Ammon's horn (tissue), 1 donor: ENCODE measurements at regions not wholly inside any gene's neighbourhood (a gene's known extent, or its start where the extent isn't known, plus 50 kb on each side); places are given as distances from the start of the nearest gene placed in this dataset.
"Not testable (repeated sequence)": the region's sequence is repeated elsewhere in the genome, so short reads cannot be mapped to it uniquely, and the experiment has no call there.

Source experiments
- DNase-seq: peaks from one replicate; pipeline ENCODE4 v3.0.0-alpha.2; 2016; ENCODE audit warnings: low spot score

- no peak for DNase-seq
Observed at GRCh38 chrX:63466690-63467089, 115.6 kb upstream of the SPIN4 start.

DNA sequence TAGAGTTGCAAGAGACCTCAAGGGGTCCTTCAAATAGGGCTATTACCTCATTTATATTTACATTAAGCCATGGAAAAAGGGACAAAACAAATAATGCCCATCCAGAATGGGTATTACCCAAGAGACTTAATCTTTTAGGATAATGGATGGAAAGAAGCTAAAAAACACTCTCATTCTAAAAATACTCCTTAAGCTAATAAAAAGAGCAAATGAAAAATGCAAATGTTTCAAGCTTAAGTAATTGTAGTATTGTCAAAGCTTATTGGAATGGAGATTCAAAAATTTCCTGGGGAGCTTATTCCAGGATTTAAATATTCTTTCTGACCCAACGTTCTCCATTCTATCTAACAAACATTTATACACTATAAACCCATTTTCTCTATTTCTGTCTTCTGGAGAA lies 107.8 kb upstream of the SPIN4 start:
- no peak for DNase-seq

DNA sequence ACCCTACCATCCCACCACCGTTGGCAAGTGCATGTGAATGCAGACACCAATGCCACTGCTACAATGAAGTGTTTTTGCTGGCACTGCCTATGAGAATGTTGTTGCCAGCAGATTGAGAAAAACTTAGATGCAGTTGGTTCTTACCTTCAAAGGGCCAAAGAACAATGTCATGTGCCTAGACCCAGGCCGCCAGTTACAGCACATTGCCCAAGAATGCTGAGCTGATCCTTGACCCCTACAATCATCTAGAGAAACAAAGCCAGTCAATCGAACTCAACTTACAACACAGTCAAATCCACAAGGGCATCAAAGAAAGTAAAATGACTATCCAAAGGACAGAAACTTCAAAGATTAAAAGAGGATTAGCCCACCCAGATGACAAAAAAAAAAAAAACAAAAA lies 102.4 kb upstream of the SPIN4 start:
- DNase-seq = no peak

DNA sequence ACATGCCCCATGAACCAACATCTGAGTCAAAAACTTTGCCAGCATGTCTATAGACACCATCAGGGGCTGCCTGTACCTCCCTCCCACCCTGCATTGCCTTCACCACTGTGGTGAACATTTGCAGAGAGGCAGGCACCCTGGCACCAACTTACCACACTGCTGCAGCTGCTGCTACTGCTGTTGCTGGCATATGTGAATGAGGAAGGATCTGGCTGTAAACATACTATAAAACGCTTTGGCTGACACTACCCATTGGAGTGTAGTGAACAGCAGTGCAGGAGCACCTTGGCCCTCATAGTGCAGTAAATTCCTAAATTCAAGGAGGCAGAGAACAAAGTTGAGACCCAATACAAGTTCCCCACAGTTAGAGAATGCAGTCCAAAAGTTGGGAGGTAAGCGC lies 90.6 kb upstream of the SPIN4 start:
- no peak for DNase-seq

GRCh38 chrX:63439580-63439979 lies 88.4 kb upstream of the SPIN4 start:
- DNase-seq = no peak

DNA sequence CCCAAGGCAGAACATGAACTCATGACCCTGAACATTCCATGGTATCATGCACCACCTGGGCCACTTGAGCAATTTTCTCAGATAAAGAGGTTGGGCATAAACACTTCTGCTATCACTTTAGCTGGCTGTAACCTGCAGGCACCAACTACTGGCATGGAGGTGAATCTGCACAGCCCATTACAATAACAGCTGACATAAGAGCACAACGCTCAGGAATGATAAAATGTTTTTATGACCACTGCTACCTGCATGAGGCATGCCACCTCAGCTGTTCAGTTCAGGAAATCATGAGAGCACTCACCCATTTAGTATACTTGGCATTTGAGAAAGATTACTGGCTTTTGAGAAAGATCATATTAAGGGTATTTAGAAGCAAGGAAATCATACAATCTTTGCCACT lies 85.7 kb upstream of the SPIN4 start:
- no peak for DNase-seq

DNA sequence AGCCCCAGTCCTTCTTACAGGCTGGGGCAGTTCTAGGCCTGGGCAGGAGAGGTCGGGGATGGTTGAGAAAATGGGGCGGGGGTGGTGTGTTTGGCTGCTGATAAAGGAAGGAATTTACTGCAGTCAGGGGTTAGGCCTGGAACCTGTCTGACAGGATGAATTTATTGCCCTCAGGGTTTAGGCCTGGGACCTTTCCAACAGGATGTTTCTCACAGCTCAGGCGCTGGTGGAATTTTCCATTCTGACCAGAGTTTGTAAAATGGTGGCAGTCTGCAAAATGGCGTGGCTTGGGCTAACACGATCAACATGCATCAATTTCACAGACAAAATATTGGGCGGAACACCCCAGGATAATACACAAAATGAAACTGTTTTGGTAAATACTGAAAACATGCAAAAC lies 83.5 kb upstream of the SPIN4 start:
- no peak for DNase-seq

- DNase-seq = no peak
Observed at GRCh38 chrX:63434206-63434605, 83.1 kb upstream of the SPIN4 start.

- DNase-seq = no peak
Observed at GRCh38 chrX:63430026-63430425, 78.9 kb upstream of the SPIN4 start.

DNA sequence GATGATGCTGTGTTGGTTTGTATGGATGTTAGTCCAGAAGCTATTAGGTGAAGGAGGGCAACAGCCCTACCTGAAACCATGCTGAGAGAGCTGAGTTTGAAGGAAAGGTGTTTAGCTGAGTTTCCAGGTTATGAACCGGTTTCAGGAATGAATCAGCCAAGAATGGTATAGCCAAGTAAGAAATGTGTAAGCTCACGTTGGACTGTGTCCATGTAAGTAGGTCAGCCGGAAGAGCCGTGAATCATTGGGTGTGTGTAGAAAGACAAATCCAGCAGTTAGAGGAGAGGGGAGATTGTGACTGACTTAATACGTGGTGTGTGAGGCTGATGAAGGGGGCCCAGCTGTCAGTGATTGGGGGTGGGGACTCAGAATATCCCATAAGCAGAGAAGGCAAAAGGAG lies 77.2 kb upstream of the SPIN4 start:
- no peak for DNase-seq

DNA sequence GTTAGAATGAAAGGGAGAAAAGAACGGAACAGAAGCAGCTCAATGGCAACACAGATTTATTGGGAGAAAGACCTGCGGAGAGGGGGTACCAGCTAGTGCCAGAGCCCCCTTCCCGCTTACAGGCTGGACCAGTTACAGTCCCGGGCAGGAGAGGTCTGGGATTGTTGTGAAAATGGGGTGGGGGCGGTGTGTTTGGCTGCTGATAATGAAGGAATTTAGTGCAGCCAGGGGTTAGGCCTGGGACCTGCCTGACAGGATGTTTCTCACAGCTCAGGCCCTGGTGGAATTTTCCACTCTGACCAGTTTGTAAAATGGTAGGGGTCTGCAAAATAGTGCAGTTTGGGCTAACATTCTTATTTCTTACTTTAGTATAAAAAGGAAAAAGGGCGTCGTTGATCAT lies 75.4 kb upstream of the SPIN4 start:
- DNase-seq = no peak

DNA sequence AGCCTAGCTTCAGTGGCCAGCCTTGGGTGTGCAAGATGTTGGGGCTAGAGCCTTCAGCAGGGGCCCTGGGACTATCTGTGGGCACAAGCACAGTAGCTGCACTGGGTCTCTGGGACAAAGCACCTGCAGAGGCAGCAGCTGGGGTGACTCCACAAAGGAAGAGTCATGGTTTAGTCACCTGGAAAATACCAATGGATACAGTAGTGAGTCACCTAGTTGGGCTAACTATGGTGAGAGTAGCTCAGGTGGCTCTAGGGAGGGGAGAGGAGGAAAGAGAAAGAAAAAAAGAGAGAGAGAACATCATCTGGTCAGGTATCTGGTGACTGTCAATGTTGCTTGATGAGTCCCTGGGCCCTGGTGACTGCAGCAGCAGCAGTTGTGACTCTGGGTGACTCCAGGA lies 72.9 kb upstream of the SPIN4 start:
- no peak for DNase-seq

DNA sequence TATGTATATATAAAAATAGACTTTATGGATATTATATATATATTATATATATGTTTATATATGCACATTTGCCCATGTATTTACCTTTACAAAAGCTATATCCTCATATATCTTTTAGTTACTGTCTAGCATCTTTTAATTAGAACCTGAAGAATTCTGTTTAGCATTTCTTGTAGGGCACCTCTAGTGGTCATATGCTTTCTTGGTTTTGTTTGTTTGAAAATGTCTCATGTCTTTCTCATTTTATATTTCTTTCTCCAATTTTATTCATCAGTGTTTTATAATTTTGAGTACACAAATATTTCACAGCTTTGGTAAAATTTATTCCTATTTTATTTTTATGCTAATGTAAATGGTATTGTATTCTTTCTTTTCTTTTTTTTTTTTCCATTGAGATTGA lies 70.3 kb upstream of the SPIN4 start:
- DNase-seq = no peak

DNA sequence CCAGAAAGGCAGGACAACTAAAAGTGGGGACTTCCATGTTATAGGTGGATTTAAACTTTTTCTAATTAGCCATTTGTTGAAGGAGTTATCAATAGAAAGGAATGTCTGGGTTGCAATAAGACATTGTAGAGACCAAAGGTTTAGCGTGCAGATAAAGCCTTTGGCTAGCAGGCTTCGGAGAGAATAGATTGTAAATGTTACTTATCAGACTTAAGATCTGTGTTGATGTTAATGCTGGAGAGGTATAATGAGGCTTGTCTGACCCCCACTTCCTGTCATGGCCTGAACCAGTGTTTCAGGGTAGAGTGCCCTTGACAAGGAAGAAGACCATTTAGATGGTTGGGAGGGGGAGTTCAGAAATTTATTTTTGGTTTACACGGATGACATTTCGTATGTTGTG lies 67.1 kb upstream of the SPIN4 start:
- no peak for DNase-seq

DNA sequence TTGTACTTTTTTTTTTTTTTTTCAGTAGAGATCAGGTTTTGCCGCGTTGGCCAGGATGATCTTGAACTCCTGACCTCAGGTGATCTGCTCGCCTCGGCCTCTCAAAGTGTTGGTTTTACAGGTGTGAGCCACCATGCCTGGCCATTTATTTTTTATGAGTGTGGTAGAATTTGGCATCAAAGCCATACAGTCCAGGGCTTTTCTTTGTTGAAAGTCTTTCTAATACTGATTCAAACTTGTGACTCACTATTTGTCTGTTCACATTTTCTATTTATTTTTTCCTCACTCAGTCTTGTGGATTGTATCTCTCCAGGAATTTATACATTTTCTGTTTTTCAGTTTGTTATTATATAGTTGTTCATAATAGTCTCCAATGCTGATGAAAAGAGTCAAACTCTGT lies 66.5 kb upstream of the SPIN4 start:
- DNase-seq = no peak

GRCh38 chrX:63409934-63410333 lies 58.8 kb upstream of the SPIN4 start:
- not testable (repeated sequence) for DNase-seq

DNA sequence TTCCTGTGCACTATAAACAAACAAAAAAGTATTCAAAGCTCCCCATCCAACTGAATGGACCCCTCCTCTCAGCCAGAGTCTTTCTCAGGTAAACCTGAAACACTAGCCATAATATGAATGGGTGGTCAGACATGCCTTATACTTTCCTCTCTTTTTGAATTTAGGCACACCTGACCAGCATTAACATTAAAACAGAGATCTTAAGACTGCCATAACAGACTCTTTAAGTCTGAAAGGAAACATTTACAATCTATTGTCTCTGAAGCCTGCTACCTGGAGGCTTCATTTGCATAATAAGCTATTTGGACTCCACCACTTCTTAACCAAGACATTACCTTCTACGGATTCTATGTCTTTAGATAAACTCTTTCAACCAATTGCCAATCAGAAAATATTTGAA lies 56.9 kb upstream of the SPIN4 start:
- DNase-seq = no peak

DNA sequence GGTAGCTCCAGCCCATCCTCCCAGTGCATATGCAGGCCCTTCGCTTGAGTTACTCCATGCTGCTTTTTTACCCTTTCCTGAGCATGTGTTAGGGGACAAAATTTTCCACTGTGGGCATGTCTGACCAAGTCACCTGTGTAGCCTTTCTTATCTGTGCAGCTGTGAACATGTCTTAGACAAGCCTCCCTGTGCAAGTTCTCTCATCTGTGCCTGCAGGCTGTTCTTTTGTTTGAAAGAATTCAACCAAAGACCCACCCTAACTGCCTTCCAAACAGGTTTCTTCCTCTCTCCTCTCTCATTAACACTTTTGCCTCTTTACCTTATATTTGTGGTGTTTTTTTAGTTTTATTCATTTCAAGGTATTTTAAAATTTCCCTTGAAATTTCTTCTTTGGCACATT lies 53.2 kb upstream of the SPIN4 start:
- DNase-seq = no peak

DNA sequence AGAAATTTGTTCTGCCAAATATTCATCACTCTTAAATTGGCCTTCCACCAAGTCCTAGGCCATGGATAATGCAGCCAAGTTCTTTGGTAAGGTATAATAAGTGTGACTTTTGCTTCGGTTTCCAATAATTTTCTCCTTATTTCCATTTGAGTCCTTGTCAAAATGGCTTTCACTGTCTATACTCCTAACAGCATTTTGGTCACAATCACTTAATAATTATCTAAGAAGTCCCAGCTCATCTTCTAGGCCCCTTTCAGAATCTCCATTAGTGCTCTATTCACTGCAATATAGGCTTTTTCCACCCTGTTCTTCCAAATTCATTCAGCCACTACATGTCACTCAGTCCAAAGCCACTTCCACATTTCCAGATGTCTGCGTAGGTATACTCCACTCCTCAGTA lies 51.0 kb upstream of the SPIN4 start:
- no peak for DNase-seq
